22Rv1 (cell line): ENCODE measurements at regions not wholly inside any gene's neighbourhood (a gene's known extent, or its start where the extent isn't known, plus 50 kb on each side); places are given as distances from the start of the nearest gene placed in this dataset.

Experiments used
- H3K27ac ChIP-seq: fragments of 450-650 bp; 2 replicates; pipeline ENCODE4 v1.5.1; 2017
- ZFX ChIP-seq: fragments of 450-650 bp; IDR thresholded peaks from 2 replicates; pipeline ENCODE4 v1.6.1; 2017; ENCODE audit warnings: antibody characterized with exemption, borderline replicate concordance
- TF ChIP-seq, protein P1 (sequence below): fragments of 450-650 bp; IDR thresholded peaks from 2 replicates; pipeline ENCODE4 v1.5.1; 2017; ENCODE audit warnings: mild to moderate bottlenecking

GRCh38 chr11:123247496-123247799 is 52.4 kb upstream of the CLMP start:
- no peak overlapping the region for H3K27ac ChIP-seq
- TF ChIP-seq ZFX = no peak
- TF ChIP-seq, protein P1, sequence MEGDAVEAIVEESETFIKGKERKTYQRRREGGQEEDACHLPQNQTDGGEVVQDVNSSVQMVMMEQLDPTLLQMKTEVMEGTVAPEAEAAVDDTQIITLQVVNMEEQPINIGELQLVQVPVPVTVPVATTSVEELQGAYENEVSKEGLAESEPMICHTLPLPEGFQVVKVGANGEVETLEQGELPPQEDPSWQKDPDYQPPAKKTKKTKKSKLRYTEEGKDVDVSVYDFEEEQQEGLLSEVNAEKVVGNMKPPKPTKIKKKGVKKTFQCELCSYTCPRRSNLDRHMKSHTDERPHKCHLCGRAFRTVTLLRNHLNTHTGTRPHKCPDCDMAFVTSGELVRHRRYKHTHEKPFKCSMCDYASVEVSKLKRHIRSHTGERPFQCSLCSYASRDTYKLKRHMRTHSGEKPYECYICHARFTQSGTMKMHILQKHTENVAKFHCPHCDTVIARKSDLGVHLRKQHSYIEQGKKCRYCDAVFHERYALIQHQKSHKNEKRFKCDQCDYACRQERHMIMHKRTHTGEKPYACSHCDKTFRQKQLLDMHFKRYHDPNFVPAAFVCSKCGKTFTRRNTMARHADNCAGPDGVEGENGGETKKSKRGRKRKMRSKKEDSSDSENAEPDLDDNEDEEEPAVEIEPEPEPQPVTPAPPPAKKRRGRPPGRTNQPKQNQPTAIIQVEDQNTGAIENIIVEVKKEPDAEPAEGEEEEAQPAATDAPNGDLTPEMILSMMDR = peak; percentile 59

GRCh38 chr11:123246749-123247495 is 51.9 kb upstream of the CLMP start:
- H3K27ac ChIP-seq = no peak overlapping the region
- TF ChIP-seq, protein P1 = peak; percentile 91
- TF ChIP-seq ZFX = no peak

GRCh38 chr11:123245567-123245966 is 50.5 kb upstream of the CLMP start:
- H3K27ac ChIP-seq = no peak overlapping the region
- no peak for TF ChIP-seq ZFX
- TF ChIP-seq, protein P1 = no peak
